ENCODE measurements at regions not wholly inside any gene's neighbourhood (a gene's known extent, or its start where the extent isn't known, plus 50 kb on each side); places are given as distances from the start of the nearest gene placed in this dataset.

DNA sequence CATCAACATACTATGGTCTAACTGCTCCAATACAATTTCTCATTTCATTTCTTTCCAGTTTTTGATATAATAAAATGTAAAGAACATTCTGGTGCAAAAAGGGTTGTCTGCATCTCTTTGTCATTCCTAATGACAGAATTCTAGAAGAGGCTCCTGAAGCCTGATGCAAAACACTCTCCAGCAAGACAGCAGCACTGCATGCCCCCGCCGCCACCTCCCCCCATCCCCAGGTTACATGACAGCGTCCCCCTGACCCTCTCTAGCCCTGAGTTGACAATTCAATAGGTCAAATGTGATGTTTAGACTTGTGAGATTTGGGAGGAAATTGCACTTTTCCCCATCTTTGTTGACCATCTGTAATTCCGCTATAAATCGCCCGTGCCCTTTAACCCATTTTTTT lies 64.6 kb upstream of the C1orf21 start:
- no peaks in the 10 kb centered on the region for H3K9me3 Mint-ChIP-seq
- no peak overlapping the region for H3K27ac Mint-ChIP-seq
- H3K27me3 Mint-ChIP-seq (ENCODE audit: low read depth) = peaks cover under 1% of the 10 kb centered on the region
- H3K36me3 Mint-ChIP-seq (ENCODE audit: low read depth) = no peaks in the 10 kb centered on the region
- H3K4me3 Mint-ChIP-seq = no peak overlapping the region
- no peaks in the 10 kb centered on the region for H3K4me1 Mint-ChIP-seq (ENCODE audit: low read depth)

DNA sequence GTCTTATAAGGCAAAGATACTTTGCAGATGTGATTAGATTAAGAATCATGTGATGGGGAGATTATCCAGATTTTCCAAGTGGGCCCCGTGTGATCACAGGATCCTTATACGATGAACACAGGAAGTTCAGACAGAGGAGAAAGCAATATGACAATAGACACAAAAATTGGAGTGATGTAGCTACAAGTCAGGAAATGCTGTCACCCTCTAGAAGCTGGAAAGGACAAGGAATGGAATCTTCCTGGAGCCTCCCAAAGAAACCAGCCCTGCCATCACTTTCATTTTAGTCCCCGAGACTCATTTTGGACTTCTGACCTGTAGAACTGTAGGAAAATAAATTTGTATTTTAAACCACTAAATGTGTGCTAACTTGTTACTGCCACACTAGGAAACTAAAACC lies 61.9 kb upstream of the C1orf21 start:
- no peak overlapping the region for H3K27ac Mint-ChIP-seq
- no peaks in the 10 kb centered on the region for H3K9me3 Mint-ChIP-seq
- peaks cover 4% of the 10 kb centered on the region for H3K27me3 Mint-ChIP-seq (ENCODE audit: low read depth)
- no peaks in the 10 kb centered on the region for H3K36me3 Mint-ChIP-seq (ENCODE audit: low read depth)
- H3K4me3 Mint-ChIP-seq = no peak overlapping the region
- H3K4me1 Mint-ChIP-seq (ENCODE audit: low read depth) = no peaks in the 10 kb centered on the region

DNA sequence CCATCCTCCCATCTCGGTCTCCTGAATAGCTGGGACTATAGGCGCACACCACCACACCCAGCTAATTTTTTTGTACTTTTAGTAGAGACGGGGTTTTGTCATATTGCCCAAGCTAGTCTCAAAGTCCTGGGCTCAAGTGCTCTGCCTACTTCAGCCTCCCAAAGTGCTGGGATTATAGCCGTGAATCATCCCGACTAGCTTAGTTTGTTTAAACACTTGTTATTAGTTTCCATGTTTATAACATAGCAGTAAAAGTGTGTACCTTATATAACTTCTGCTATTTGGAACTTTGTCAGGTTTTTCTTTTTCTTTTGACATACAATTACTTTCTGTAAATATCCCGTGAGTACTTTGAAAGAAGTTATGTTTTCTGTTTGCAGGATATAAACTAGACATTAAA lies 60.6 kb upstream of the C1orf21 start:
- Mint-ChIP-seq H3K27me3 (ENCODE audit: low read depth) (peaks cover 4% of the 10 kb centered on the region), H3K27ac (no peak overlapping the region), H3K36me3 (ENCODE audit: low read depth) (no peaks in the 10 kb centered on the region), H3K9me3 (no peaks in the 10 kb centered on the region), H3K4me3 (no peak overlapping the region), H3K4me1 (ENCODE audit: low read depth) (no peaks in the 10 kb centered on the region)

DNA sequence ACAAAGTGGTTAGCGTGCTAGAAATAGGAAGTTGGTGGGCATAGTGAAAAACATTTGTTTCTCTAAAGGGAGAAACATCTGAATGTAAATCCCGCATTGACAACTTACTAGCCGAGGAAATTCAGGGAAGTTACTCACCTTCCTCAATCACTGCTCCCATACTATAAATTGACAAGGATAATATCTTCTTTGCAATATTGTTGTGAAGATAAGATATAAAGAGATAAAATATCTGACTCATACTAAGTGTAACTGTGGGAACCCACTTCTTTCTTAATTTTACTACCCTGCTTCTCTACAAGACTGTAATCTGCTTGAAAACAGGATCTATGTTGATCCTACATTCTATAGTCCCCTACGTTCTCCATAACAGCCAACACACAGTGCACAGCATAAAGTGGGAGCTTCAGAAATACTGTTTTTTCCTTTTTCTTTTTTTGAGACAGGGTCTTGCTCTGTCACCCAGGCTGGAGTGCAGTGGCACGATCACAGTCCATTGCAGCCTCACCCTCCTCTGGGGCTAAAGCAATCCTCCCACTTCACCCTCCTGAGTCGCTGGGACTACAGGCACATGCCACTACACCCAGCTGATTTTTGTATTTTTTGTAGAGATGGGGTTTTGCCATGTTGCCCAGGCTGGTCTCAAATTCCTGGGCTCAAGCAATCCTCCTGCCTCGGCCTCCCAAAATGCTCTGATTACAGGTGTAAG lies 57.4 kb upstream of the C1orf21 start:
- peaks cover 3% of the 10 kb centered on the region for H3K9me3 Mint-ChIP-seq
- peaks cover 13% of the 10 kb centered on the region for H3K27me3 Mint-ChIP-seq (ENCODE audit: low read depth)
- H3K36me3 Mint-ChIP-seq (ENCODE audit: low read depth) = no peaks in the 10 kb centered on the region
- H3K4me3 Mint-ChIP-seq = no peak overlapping the region
- H3K27ac Mint-ChIP-seq = no peak overlapping the region
- no peaks in the 10 kb centered on the region for H3K4me1 Mint-ChIP-seq (ENCODE audit: low read depth)

DNA sequence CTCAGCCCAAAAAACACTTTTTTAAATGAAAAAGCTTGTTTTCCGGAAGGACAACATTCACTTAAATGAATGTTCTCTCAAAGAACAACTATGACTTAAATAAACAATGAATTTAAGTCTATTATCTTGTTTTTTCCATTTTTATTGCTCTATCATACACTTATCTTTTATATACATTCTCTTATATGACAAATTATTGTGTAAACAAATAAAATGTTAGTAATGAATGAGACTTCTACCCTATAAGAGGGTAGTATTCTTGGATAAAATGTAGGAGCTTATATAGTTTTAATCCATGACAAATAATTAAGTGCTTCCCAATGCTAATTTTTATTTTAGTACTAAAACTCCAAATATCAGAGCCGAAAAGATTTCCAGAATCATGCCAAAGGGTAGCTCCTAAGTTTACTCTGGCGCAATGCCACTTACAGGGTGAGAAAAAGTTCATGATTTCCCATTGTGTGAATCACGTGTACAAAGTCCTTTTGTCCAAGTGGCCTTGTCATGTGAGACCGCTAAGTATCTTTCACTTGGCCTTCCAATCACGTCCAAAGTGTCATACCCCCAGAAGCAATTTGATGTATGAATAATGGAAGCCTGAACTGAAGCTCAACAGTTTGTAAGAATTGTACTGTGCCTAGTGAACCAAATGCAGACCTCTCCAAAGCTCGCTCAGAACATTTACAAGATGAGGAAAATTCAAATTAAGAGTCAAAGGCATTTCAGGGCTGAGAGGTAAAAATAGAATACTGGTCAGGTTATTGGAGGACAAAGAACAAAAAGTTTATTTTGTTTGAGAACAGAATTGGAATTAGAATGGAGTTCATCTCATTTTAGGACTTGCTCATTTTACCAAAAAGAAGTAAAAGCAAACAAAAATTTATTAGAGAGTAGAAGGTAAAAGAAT lies 56.6 kb upstream of the C1orf21 start:
- H3K36me3 Mint-ChIP-seq (ENCODE audit: low read depth) = no peaks in the 10 kb centered on the region
- H3K27ac Mint-ChIP-seq = no peak overlapping the region
- H3K27me3 Mint-ChIP-seq (ENCODE audit: low read depth) = peaks cover 16% of the 10 kb centered on the region
- H3K4me3 Mint-ChIP-seq = no peak overlapping the region
- peaks cover 3% of the 10 kb centered on the region for H3K9me3 Mint-ChIP-seq
- H3K4me1 Mint-ChIP-seq (ENCODE audit: low read depth) = no peaks in the 10 kb centered on the region

DNA sequence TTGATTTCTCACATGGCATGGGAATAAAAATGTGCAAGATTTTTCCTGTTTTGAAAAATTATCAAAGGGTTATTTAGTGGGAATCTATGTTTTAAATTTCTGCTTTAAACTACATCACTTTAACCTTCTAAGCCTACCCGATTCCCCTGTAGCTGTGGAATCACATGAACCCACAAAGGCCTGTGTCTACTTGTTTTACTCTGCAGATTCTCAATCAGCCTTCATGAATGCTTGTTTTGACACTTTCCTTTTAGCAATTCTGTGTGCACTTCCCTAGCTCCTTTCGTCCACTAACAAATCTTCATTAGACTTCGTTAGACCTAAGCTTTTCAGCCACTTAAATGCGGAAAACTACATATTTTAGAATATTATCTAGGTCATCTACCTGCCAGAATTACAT lies 56.0 kb upstream of the C1orf21 start:
- H3K27me3 Mint-ChIP-seq (ENCODE audit: low read depth) = peaks cover 16% of the 10 kb centered on the region
- no peak overlapping the region for H3K27ac Mint-ChIP-seq
- H3K4me3 Mint-ChIP-seq = no peak overlapping the region
- H3K36me3 Mint-ChIP-seq (ENCODE audit: low read depth) = no peaks in the 10 kb centered on the region
- H3K9me3 Mint-ChIP-seq = peaks cover 3% of the 10 kb centered on the region
- H3K4me1 Mint-ChIP-seq (ENCODE audit: low read depth) = no peaks in the 10 kb centered on the region

Data from T-helper 1 cell treated with Interleukin-12 subunit alpha and Interleukin-12 subunit beta and Interleukin-4 antibody, amounts not matched to agents 30 μg/mL and 1 μg/mL, for 36 hours (primary cell).